Adrenal gland (tissue), 9 donors: ENCODE measurements at regions not wholly inside any gene's neighbourhood (a gene's known extent, or its start where the extent isn't known, plus 50 kb on each side); places are given as distances from the start of the nearest gene placed in this dataset.

Experiments
- DNase-seq, 7 donors: peaks; one replicate each; pipeline ENCODE4 v3.0.0-alpha.2; 2019 to 2020
- H3K27ac ChIP-seq, 5 donors: fragments of 200-600 bp; sonication (generic) in 4 of 5; 1 replicate in 3 of 5; 2 replicates in 2 of 5; pipeline versions ENCODE4 v1.5.1 to v1.8.0; 2016 to 2020; ENCODE audit warnings: mild to moderate bottlenecking in 1 of 5
- H3K27me3 ChIP-seq: fragments of 200-600 bp; 2 replicates; pipeline ENCODE4 v1.8.0; 2021
- H3K36me3 ChIP-seq, 2 donors: fragments of 200-600 bp; replicated peaks in 1 of 2; 1 replicate in 1 of 2; 2 replicates in 1 of 2; pipeline versions ENCODE4 v1.5.1 to v1.8.0; 2018 to 2022
- H3K4me1 ChIP-seq, 2 donors: fragments of 200-600 bp; replicated peaks in 1 of 2; 1 replicate in 1 of 2; 2 replicates in 1 of 2; pipeline versions ENCODE4 v1.5.1 to v1.8.0; 2018 to 2021
- H3K4me3 ChIP-seq, 4 donors: fragments of 200-600 bp; sonication (generic) in 3 of 4; one replicate each; pipeline ENCODE4 v1.5.1; 2016 to 2018
- H3K9me3 ChIP-seq, 3 donors: fragments of 200-600 bp; sonication (generic) in 1 of 3; replicated peaks in 1 of 3; 1 replicate in 2 of 3; 2 replicates in 1 of 3; pipeline versions ENCODE4 v1.5.1 to v1.8.0; 2016 to 2021
- POLR2A ChIP-seq, 2 donors: fragments of 450-650 bp; IDR thresholded peaks; one replicate each; pipeline ENCODE4 v1.6.1; 2017; ENCODE audit warnings: antibody characterized with exemption in 2 of 2, mild to moderate bottlenecking in 2 of 2, moderate library complexity in 1 of 2
- WGBS, 4 donors: extraction: QIAGEN DNeasy Blood & Tissue Kit in 2 of 4; methylation state at CpG; one replicate each; pipeline versions ENCODE4 v1.1.5 to v1.1.7; 2013 to 2017; 5-methylcytosine and 5-hydroxymethylcytosine counted together
- intact Hi-C, 2 donors: fragments of 100-400 bp; cut with DNase I; formaldehyde crosslinking; loops; one replicate each; pipeline versions ENCODE4 v1.14.1 to v1.15.0; 2022 to 2023
- TF ChIP-seq, protein P1 (sequence below), 6 experiments: fragments of 450-650 bp in 4 of 6; fragments of 200-600 bp in 2 of 6; sonication (generic) in 1 of 6; IDR thresholded peaks; 1 replicate in 5 of 6; 2 replicates in 1 of 6; pipeline versions ENCODE4 v1.5.1 to v1.8.0; 2016 to 2021; ENCODE audit warnings: antibody characterized with exemption in 6 of 6, mild to moderate bottlenecking in 2 of 6, moderate library complexity in 1 of 6
- donor health status: healthy with polysubstance abuse.
- donor health status: Bipolar disorder and iron deficiency.
- donor health status: DM: yes; HTN: yes; CAD: no.
- donor health status: DM: no; HTN: no; CAD: no.
- donor health status: DM: no; HTN: no; CAD: no.

GRCh38 chr3:187521546-187521945 lies 148.6 kb downstream of the SST start:
- H3K27ac ChIP-seq: no peak overlapping the region
- H3K4me1 ChIP-seq: no peaks in the 10 kb centered on the region
- WGBS, 4 donors: 62 to 87% (median 84%) methylated on average over 2 of the region's 2 CpGs
- intact Hi-C loops: no loop called here
- no peak for DNase-seq
- no peaks in the 10 kb centered on the region for H3K36me3 ChIP-seq
- H3K4me3 ChIP-seq: no peak overlapping the region
- TF ChIP-seq, protein P1, sequence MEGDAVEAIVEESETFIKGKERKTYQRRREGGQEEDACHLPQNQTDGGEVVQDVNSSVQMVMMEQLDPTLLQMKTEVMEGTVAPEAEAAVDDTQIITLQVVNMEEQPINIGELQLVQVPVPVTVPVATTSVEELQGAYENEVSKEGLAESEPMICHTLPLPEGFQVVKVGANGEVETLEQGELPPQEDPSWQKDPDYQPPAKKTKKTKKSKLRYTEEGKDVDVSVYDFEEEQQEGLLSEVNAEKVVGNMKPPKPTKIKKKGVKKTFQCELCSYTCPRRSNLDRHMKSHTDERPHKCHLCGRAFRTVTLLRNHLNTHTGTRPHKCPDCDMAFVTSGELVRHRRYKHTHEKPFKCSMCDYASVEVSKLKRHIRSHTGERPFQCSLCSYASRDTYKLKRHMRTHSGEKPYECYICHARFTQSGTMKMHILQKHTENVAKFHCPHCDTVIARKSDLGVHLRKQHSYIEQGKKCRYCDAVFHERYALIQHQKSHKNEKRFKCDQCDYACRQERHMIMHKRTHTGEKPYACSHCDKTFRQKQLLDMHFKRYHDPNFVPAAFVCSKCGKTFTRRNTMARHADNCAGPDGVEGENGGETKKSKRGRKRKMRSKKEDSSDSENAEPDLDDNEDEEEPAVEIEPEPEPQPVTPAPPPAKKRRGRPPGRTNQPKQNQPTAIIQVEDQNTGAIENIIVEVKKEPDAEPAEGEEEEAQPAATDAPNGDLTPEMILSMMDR (IDR thresholded peaks at IDR 0.05): no peak
- no peak for TF ChIP-seq POLR2A (IDR thresholded peaks at IDR 0.05)
- H3K9me3 ChIP-seq: no peaks in the 10 kb centered on the region
- no peaks in the 10 kb centered on the region for H3K27me3 ChIP-seq

GRCh38 chr3:187520027-187520945 lies 149.9 kb downstream of the SST start:
- intact Hi-C loops: no loop called here
- Histone ChIP-seq H3K27me3 (no peaks in the 10 kb centered on the region), H3K9me3 (no peaks in the 10 kb centered on the region), H3K27ac (no peak overlapping the region), H3K4me1 (no peaks in the 10 kb centered on the region), H3K4me3 (no peak overlapping the region), H3K36me3 (no peaks in the 10 kb centered on the region)
- DNase-seq: peak in 5 of 7 donors; percentile 15 to 63 (median 23)
- WGBS, 4 donors: 77 to 83% (median 80%) methylated on average over 9 of the region's 9 CpGs
- no peak for TF ChIP-seq POLR2A (IDR thresholded peaks at IDR 0.05)
- TF ChIP-seq, protein P1 (IDR thresholded peaks at IDR 0.05): no peak

DNA sequence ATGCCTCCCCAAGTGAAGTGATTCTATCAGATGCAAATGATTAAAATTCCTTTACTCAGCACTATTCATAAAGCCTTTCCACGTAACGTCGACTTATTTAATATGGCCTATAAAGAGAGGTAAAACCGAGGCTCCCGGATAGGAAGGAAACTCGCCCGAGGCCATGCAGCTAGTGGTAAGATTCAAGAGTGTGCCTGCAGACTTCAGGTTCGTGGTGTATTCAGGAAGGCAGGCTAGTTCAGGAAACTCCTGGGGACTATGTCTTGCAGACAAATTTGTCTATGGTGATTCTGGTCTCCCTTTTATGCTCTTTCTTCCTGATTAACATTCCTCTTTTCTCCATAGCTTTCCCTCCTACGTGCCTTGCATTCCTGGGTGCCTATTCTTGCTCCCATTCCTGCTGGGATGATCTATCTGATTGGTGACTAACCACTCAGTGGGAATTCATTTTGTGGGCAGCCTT lies 150.7 kb downstream of the SST start:
- intact Hi-C loops: no loop called here
- TF ChIP-seq, protein P1 (IDR thresholded peaks at IDR 0.05): no peak
- no peak for TF ChIP-seq POLR2A (IDR thresholded peaks at IDR 0.05)
- WGBS, 4 donors: 81 to 88% (median 84%) methylated on average over 9 of the region's 9 CpGs

DNA sequence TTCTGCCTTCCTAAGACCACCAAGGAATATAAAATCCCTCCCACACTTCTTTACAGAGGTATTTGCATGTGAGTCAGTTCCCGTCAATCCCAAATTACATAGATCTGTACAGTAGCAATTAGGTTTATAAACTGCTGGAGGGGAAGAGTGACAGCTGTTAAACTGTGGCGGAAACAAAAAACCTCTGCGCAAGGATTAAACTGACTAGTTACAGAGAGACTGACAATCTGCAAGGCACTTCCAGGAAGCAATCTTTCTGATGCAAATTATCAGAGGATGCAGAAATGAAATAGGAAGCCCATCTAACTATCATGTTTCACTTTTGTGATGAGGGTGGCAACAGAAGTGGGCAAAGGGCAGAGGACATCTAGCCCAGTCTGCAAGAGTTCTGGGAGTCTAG lies 150.4 kb downstream of the RTP4 start:
- Histone ChIP-seq H3K27me3 (no peaks in the 10 kb centered on the region), H3K36me3 (no peaks in the 10 kb centered on the region), H3K27ac (no peak overlapping the region), H3K4me1 (no peaks in the 10 kb centered on the region), H3K4me3 (no peak overlapping the region), H3K9me3 (no peaks in the 10 kb centered on the region)
- no peak for DNase-seq
- TF ChIP-seq, protein P1 (IDR thresholded peaks at IDR 0.05): no peak
- TF ChIP-seq POLR2A (IDR thresholded peaks at IDR 0.05): no peak
- 79 to 90% (median 86%) methylated on average over 3 of the region's 3 CpGs for WGBS, 4 donors
- intact Hi-C loops: no loop called here

More for the DNA sequence above, 150.7 kb downstream of the SST start:
- DNase-seq: no peak
- no peaks in the 10 kb centered on the region for H3K9me3 ChIP-seq
- no peak overlapping the region for H3K4me3 ChIP-seq
- H3K27me3 ChIP-seq: no peaks in the 10 kb centered on the region
- no peaks in the 10 kb centered on the region for H3K4me1 ChIP-seq
- no peaks in the 10 kb centered on the region for H3K36me3 ChIP-seq
- H3K27ac ChIP-seq: no peak overlapping the region
